IMR-90 (cell line): ENCODE measurements at regions not wholly inside any gene's neighbourhood (a gene's known extent, or its start where the extent isn't known, plus 50 kb on each side); places are given as distances from the start of the nearest gene placed in this dataset.

Experiments used
- BHLHE40 ChIP-seq: fragments of 150-350 bp; IDR thresholded peaks from 2 replicates; pipeline ENCODE4 v1.6.1; 2016; ENCODE audit warnings: mild to moderate bottlenecking, low read depth, low read length
- CHD1 ChIP-seq: IDR thresholded peaks from 2 replicates; pipeline ENCODE4 v1.6.1; 2012; ENCODE audit warnings: low read depth, low read length, improper control_type of control experiment
- RAD21 ChIP-seq: IDR thresholded peaks from 2 replicates; pipeline ENCODE4 v1.6.1; 2012; ENCODE audit warnings: low read length, improper control_type of control experiment

DNA sequence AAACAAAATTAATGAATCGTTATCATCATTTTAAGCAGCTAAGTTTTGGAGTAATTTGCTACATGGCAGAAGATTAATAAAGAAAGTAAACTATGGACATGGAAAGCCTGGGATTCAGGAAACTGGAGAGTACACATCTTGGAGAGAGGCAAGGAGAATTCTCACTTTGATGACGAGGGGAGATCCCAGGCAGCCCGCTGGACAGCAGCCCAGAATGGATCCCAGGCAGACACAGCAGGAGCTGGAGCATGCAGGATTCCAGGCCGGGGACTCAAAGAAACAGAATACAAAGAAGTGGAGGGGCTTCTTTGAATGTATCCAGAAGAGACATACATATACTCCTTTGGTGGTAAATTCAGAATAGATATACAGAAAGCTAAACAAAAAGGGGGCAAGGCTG is 118.0 kb upstream of the ATP6AP2 start:
- no peak for TF ChIP-seq CHD1
- no peak for TF ChIP-seq RAD21
- no peak for TF ChIP-seq BHLHE40
